Upper lobe of left lung (tissue), 4 donors: ENCODE measurements at regions not wholly inside any gene's neighbourhood (a gene's known extent, or its start where the extent isn't known, plus 50 kb on each side); places are given as distances from the start of the nearest gene placed in this dataset.

ENCODE experiments used
- EP300 ChIP-seq, 4 donors: sonication (generic); formaldehyde crosslinking; IDR thresholded peaks; one replicate each; pipeline ENCODE4 v1.5.1; 2017; ENCODE audit warnings: antibody characterized with exemption in 4 of 4, control low read depth in 2 of 4
- POLR2AphosphoS5 ChIP-seq, 2 donors: sonication (generic); formaldehyde crosslinking; IDR thresholded peaks; one replicate each; pipeline ENCODE4 v1.5.1; 2017; ENCODE audit warnings: antibody characterized with exemption in 2 of 2
- TF ChIP-seq, protein P1 (sequence below), 6 experiments: fragments of 450-650 bp in 4 of 6; fragments of 200-600 bp in 2 of 6; sonication (generic) in 2 of 6; IDR thresholded peaks; one replicate each; pipeline ENCODE4 v1.5.1; 2016 to 2019; ENCODE audit warnings: antibody characterized with exemption in 6 of 6

DNA sequence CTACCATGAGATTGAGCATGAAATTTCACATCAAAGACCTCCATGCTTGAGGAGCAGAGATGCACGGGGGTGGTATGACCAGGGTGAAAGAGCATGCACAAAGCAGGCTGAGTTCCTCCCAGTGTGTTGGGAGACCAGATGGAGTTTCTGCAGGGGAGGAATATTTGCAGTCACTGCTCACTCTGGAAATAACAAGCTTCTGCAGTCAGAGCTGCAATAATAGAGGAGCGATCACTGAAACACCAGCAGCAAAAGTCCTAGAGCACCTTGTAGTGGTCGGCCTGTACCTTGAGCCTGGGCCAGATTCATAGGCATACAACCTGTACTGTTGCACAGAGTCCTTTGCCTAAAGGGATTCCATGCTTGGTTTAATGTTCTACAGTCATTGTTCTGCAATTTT, 184.5 kb upstream of the SP8 start:
- TF ChIP-seq, protein P1, sequence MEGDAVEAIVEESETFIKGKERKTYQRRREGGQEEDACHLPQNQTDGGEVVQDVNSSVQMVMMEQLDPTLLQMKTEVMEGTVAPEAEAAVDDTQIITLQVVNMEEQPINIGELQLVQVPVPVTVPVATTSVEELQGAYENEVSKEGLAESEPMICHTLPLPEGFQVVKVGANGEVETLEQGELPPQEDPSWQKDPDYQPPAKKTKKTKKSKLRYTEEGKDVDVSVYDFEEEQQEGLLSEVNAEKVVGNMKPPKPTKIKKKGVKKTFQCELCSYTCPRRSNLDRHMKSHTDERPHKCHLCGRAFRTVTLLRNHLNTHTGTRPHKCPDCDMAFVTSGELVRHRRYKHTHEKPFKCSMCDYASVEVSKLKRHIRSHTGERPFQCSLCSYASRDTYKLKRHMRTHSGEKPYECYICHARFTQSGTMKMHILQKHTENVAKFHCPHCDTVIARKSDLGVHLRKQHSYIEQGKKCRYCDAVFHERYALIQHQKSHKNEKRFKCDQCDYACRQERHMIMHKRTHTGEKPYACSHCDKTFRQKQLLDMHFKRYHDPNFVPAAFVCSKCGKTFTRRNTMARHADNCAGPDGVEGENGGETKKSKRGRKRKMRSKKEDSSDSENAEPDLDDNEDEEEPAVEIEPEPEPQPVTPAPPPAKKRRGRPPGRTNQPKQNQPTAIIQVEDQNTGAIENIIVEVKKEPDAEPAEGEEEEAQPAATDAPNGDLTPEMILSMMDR (IDR thresholded peaks at IDR 0.05), result no peak
- TF ChIP-seq EP300 (IDR thresholded peaks at IDR 0.05), result no peak
- no peak for TF ChIP-seq POLR2AphosphoS5 (IDR thresholded peaks at IDR 0.05)
